ENCODE measurements at regions not wholly inside any gene's neighbourhood (a gene's known extent, or its start where the extent isn't known, plus 50 kb on each side); places are given as distances from the start of the nearest gene placed in this dataset.

DNA sequence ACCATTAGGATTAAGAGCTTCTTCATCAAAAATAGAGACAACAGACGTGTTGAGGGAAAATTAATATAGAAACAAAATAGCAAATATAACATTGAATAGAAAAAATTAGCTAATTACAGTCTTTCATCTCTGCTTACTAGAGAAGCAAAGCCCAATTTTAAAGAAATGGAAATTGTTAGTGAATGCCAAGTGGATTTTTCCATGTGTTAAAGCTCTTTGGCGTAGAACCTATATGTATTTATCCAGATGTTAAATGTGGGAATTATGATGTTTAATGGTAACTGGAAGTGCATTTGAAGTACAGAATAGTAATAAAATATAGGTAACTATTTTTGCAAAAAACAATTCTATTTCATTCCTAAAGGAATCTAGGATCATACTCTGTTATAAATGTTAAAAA is 212.0 kb upstream of the COL3A1 start:
- DNase-seq (ENCODE audit: low spot score) = no peak
- TF ChIP-seq, protein P1, sequence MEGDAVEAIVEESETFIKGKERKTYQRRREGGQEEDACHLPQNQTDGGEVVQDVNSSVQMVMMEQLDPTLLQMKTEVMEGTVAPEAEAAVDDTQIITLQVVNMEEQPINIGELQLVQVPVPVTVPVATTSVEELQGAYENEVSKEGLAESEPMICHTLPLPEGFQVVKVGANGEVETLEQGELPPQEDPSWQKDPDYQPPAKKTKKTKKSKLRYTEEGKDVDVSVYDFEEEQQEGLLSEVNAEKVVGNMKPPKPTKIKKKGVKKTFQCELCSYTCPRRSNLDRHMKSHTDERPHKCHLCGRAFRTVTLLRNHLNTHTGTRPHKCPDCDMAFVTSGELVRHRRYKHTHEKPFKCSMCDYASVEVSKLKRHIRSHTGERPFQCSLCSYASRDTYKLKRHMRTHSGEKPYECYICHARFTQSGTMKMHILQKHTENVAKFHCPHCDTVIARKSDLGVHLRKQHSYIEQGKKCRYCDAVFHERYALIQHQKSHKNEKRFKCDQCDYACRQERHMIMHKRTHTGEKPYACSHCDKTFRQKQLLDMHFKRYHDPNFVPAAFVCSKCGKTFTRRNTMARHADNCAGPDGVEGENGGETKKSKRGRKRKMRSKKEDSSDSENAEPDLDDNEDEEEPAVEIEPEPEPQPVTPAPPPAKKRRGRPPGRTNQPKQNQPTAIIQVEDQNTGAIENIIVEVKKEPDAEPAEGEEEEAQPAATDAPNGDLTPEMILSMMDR (IDR thresholded peaks at IDR 0.05; ENCODE audit: unreplicated experiment) = no peak
- H3K9me3 Mint-ChIP-seq (ENCODE audit: unreplicated experiment) = no peaks in the 10 kb centered on the region
- no peak overlapping the region for H3K27ac Mint-ChIP-seq (ENCODE audit: unreplicated experiment)
- H3K27me3 Mint-ChIP-seq (ENCODE audit: unreplicated experiment) = no peaks in the 10 kb centered on the region
- no peaks in the 10 kb centered on the region for H3K4me1 Mint-ChIP-seq (ENCODE audit: unreplicated experiment)
- H3K36me3 Mint-ChIP-seq (ENCODE audit: low read depth, unreplicated experiment) = no peaks in the 10 kb centered on the region
- no peak overlapping the region for H3K4me3 Mint-ChIP-seq (ENCODE audit: unreplicated experiment)

GRCh38 chr2:188765522-188766470 is 208.4 kb upstream of the COL3A1 start:
- Mint-ChIP-seq H3K4me1 (ENCODE audit: unreplicated experiment) (no peaks in the 10 kb centered on the region), H3K27me3 (ENCODE audit: unreplicated experiment) (no peaks in the 10 kb centered on the region), H3K4me3 (ENCODE audit: unreplicated experiment) (no peak overlapping the region), H3K9me3 (ENCODE audit: unreplicated experiment) (no peaks in the 10 kb centered on the region), H3K36me3 (ENCODE audit: low read depth, unreplicated experiment) (no peaks in the 10 kb centered on the region), H3K27ac (ENCODE audit: unreplicated experiment) (no peak overlapping the region)
- TF ChIP-seq, protein P1 (IDR thresholded peaks at IDR 0.05; ENCODE audit: unreplicated experiment) = peak; percentile 21
- DNase-seq (ENCODE audit: low spot score) = peak; percentile 33

DNA sequence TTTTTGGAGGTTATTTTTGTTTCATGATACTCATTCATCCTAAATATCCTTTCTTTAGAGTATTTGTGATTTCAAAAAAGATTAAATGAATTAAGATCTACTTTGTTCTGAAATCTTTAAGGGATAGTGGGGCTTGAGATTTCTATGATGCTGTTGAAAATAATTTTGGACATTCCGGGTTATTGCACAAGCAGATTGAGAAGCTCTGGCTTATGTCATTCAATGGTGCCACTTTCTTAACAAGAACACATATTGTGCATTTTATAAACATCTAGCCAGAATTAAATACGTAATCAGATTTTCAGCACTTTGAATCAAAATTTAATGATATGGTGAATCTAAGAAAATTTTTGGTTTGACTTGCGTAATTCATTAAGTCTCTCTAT is 207.7 kb upstream of the COL3A1 start:
- no peak for DNase-seq (ENCODE audit: low spot score)
- Mint-ChIP-seq H3K4me1 (ENCODE audit: unreplicated experiment) (no peaks in the 10 kb centered on the region), H3K36me3 (ENCODE audit: low read depth, unreplicated experiment) (no peaks in the 10 kb centered on the region), H3K4me3 (ENCODE audit: unreplicated experiment) (no peak overlapping the region), H3K27ac (ENCODE audit: unreplicated experiment) (no peak overlapping the region), H3K27me3 (ENCODE audit: unreplicated experiment) (no peaks in the 10 kb centered on the region), H3K9me3 (ENCODE audit: unreplicated experiment) (no peaks in the 10 kb centered on the region)
- TF ChIP-seq, protein P1 (IDR thresholded peaks at IDR 0.05; ENCODE audit: unreplicated experiment) = no peak

- no peak overlapping the region for H3K27ac Mint-ChIP-seq (ENCODE audit: unreplicated experiment)
- no peaks in the 10 kb centered on the region for H3K4me1 Mint-ChIP-seq (ENCODE audit: unreplicated experiment)
- H3K9me3 Mint-ChIP-seq (ENCODE audit: unreplicated experiment) = no peaks in the 10 kb centered on the region
- H3K4me3 Mint-ChIP-seq (ENCODE audit: unreplicated experiment) = no peak overlapping the region
- no peaks in the 10 kb centered on the region for H3K36me3 Mint-ChIP-seq (ENCODE audit: low read depth, unreplicated experiment)
- no peak for DNase-seq (ENCODE audit: low spot score)
- TF ChIP-seq, protein P1 (IDR thresholded peaks at IDR 0.05; ENCODE audit: unreplicated experiment) = no peak
- no peaks in the 10 kb centered on the region for H3K27me3 Mint-ChIP-seq (ENCODE audit: unreplicated experiment)
Measured at GRCh38 chr2:188767176-188767575, 207.0 kb upstream of the COL3A1 start.

- Mint-ChIP-seq H3K27me3 (ENCODE audit: unreplicated experiment) (no peaks in the 10 kb centered on the region), H3K27ac (ENCODE audit: unreplicated experiment) (no peak overlapping the region), H3K4me1 (ENCODE audit: unreplicated experiment) (no peaks in the 10 kb centered on the region), H3K4me3 (ENCODE audit: unreplicated experiment) (no peak overlapping the region), H3K36me3 (ENCODE audit: low read depth, unreplicated experiment) (no peaks in the 10 kb centered on the region), H3K9me3 (ENCODE audit: unreplicated experiment) (no peaks in the 10 kb centered on the region)
- TF ChIP-seq, protein P1 (IDR thresholded peaks at IDR 0.05; ENCODE audit: unreplicated experiment) = no peak
- DNase-seq (ENCODE audit: low spot score) = no peak
Measured at GRCh38 chr2:188770296-188770695, 203.9 kb upstream of the COL3A1 start.

Data from endothelial cell (in vitro differentiated cells).